ENCODE measurements at regions not wholly inside any gene's neighbourhood (a gene's known extent, or its start where the extent isn't known, plus 50 kb on each side); places are given as distances from the start of the nearest gene placed in this dataset.

GRCh38 chr6:151701911-151702562, 105.4 kb upstream of the ESR1 start:
- no peaks in the 10 kb centered on the region for H3K36me3 ChIP-seq
- H3K9me3 ChIP-seq: no peaks in the 10 kb centered on the region
- H3K4me1 ChIP-seq: peaks cover 0 to 14% of the 10 kb centered on the region in 2 donors
- H3K27ac ChIP-seq: peak overlapping the region; percentile 65 to 71
- no peak overlapping the region for H3K4me3 ChIP-seq
- intact Hi-C loops (cut with DNase I; ENCODE audit: low total_unique reads): no loop called here
- H3K27me3 ChIP-seq: no peaks in the 10 kb centered on the region
- DNase-seq: no peak
- no peak for TF ChIP-seq POLR2A (IDR thresholded peaks at IDR 0.05)
- TF ChIP-seq, protein P1, sequence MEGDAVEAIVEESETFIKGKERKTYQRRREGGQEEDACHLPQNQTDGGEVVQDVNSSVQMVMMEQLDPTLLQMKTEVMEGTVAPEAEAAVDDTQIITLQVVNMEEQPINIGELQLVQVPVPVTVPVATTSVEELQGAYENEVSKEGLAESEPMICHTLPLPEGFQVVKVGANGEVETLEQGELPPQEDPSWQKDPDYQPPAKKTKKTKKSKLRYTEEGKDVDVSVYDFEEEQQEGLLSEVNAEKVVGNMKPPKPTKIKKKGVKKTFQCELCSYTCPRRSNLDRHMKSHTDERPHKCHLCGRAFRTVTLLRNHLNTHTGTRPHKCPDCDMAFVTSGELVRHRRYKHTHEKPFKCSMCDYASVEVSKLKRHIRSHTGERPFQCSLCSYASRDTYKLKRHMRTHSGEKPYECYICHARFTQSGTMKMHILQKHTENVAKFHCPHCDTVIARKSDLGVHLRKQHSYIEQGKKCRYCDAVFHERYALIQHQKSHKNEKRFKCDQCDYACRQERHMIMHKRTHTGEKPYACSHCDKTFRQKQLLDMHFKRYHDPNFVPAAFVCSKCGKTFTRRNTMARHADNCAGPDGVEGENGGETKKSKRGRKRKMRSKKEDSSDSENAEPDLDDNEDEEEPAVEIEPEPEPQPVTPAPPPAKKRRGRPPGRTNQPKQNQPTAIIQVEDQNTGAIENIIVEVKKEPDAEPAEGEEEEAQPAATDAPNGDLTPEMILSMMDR (IDR thresholded peaks at IDR 0.05): no peak

GRCh38 chr6:151702851-151703658, 104.4 kb upstream of the ESR1 start:
- Histone ChIP-seq H3K27ac (peak overlapping the region; percentile 65 to 71), H3K4me3 (no peak overlapping the region), H3K36me3 (no peaks in the 10 kb centered on the region), H3K27me3 (no peaks in the 10 kb centered on the region), H3K4me1 (peaks cover 0 to 14% of the 10 kb centered on the region in 2 donors), H3K9me3 (no peaks in the 10 kb centered on the region)
- intact Hi-C loops (cut with DNase I; ENCODE audit: low total_unique reads): no loop called here
- DNase-seq: no peak
- TF ChIP-seq, protein P1 (IDR thresholded peaks at IDR 0.05): no peak
- TF ChIP-seq POLR2A (IDR thresholded peaks at IDR 0.05): no peak

- no peak for TF ChIP-seq POLR2A (IDR thresholded peaks at IDR 0.05)
- TF ChIP-seq, protein P1 (IDR thresholded peaks at IDR 0.05): no peak
- peaks cover 0 to 14% of the 10 kb centered on the region in 2 donors for H3K4me1 ChIP-seq
- no peaks in the 10 kb centered on the region for H3K27me3 ChIP-seq
- DNase-seq: no peak
- H3K9me3 ChIP-seq: no peaks in the 10 kb centered on the region
- no peaks in the 10 kb centered on the region for H3K36me3 ChIP-seq
- intact Hi-C loops (cut with DNase I; ENCODE audit: low total_unique reads): no loop called here
- H3K4me3 ChIP-seq: no peak overlapping the region
- H3K27ac ChIP-seq: peak overlapping the region; percentile 65 to 71
These were observed 103.1 kb upstream of the ESR1 start for GRCh38 chr6:151704383-151704782.

DNA sequence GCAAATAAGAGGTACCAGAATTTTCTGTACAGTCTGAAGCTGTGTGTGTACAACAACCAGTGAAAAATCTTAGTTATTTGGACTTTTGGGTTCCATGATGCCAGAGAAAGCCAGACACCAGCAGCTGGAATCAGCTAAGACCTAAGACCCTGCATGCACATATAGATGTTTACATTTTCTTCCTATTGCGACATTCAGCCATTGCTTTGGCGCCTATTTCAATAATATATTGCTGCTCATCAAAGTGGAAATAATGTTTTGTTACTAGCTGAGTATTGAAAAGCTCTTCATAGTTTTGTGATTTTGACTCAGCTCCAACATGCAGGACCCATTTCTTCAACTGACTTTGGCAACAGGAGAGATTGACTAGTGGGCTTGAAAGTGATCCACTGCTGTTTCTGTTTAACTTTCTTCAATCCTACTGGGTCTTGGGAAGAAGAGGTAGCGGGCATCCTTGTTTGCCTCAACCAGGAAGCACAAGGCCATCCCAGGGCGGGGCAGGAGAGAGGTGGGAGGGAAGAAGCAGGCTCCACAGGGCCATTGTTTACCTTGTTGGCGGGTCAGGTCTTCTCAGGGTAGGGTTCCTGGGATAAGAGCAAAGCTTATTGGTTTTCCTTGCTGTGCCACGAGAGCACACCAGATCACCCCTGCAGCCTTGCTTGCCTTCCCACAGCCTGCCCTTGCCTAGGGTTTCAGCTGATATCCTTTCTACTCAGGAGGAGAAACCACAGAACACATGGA, 101.3 kb upstream of the ESR1 start:
- Histone ChIP-seq H3K9me3 (no peaks in the 10 kb centered on the region), H3K27me3 (no peaks in the 10 kb centered on the region), H3K36me3 (no peaks in the 10 kb centered on the region), H3K4me3 (no peak overlapping the region), H3K27ac (peak overlapping the region; percentile 28 to 71), H3K4me1 (peaks cover 0 to 14% of the 10 kb centered on the region in 2 donors)
- TF ChIP-seq, protein P1 (IDR thresholded peaks at IDR 0.05): no peak
- TF ChIP-seq POLR2A (IDR thresholded peaks at IDR 0.05): no peak
- intact Hi-C loops (cut with DNase I; ENCODE audit: low total_unique reads): no loop called here
- DNase-seq: no peak
